AG04450 (cell line): ENCODE measurements at regions not wholly inside any gene's neighbourhood (a gene's known extent, or its start where the extent isn't known, plus 50 kb on each side); places are given as distances from the start of the nearest gene placed in this dataset.

Experiments
- CTCF ChIA-PET: fragments of 300-600, 350-600 bp; formaldehyde crosslinking; extraction: SDS; loops from one replicate; lab custom pipeline; 2022; ENCODE audit warnings: antibody characterized with exemption, inconsistent platforms; lab: Charles Lee
- POLR2A ChIA-PET: fragments of 350-600 bp; formaldehyde crosslinking; extraction: SDS; loops from one replicate; lab custom pipeline; 2021; ENCODE audit warnings: antibody characterized with exemption, inconsistent platforms; lab: Yijun Ruan, JAX
- DNase-seq: peaks from one replicate; pipeline ENCODE4 v3.0.0-alpha.2; 2011; ENCODE audit warnings: low read depth, low spot score
- H3K27ac ChIP-seq: one replicate; pipeline ENCODE4 v1.5.1; 2012; ENCODE audit warnings: low read depth, low read length, control low read depth
- H3K27me3 ChIP-seq: one replicate; pipeline ENCODE4 v1.6.0; 2012; ENCODE audit warnings: low read length; ENCODE audit not compliant: control insufficient read depth, insufficient read depth
- H3K4me3 ChIP-seq: 2 replicates; pipeline ENCODE4 v1.5.1; 2011; ENCODE audit warnings: mild to moderate bottlenecking, low read depth, low read length, control low read depth
- H3K9me3 ChIP-seq: 2 replicates; pipeline ENCODE4 v1.5.1; 2012; ENCODE audit warnings: low read length; ENCODE audit not compliant: control insufficient read depth, insufficient read depth
- CTCF ChIP-seq: IDR thresholded peaks from 2 replicates; pipeline ENCODE4 v1.5.1; 2011; ENCODE audit warnings: low read depth, low read length, control low read depth, inconsistent platforms

GRCh38 chr4:80124246-80125211 lies 51.5 kb upstream of the ANTXR2 start:
- Histone ChIP-seq H3K4me3 (no peak overlapping the region), H3K27me3 (no peaks in the 10 kb centered on the region), H3K27ac (no peak overlapping the region), H3K9me3 (no peaks in the 10 kb centered on the region)
- CTCF ChIA-PET = interaction anchor here (0.5 to 2.2 kb wide), 23 partner anchors 9 to 151 kb away, joined by 3 to 19 read pairs (median 4); no protein-coding TSS in a partner anchor
- POLR2A ChIA-PET = interaction anchor here (0.5 kb wide), 1 partner anchor 21 kb away, joined by 4 read pairs; no protein-coding TSS in a partner anchor
- no peak for TF ChIP-seq CTCF
- no peak for DNase-seq
